ENCODE measurements at regions not wholly inside any gene's neighbourhood (a gene's known extent, or its start where the extent isn't known, plus 50 kb on each side); places are given as distances from the start of the nearest gene placed in this dataset.

- no peaks in the 10 kb centered on the region for H3K36me3 Mint-ChIP-seq
- no peak overlapping the region for H3K27ac Mint-ChIP-seq
- ATAC-seq (replicated peaks in 1 of 4) (no peak), DNase-seq (no peak)
- WGBS (ENCODE audit: insufficient coverage), result 100% methylated on average over 1 of the region's 6 CpGs
- peaks cover 0 to 6% (median 0%) of the 10 kb centered on the region in 3 donors for H3K9me3 Mint-ChIP-seq
- POLR2A ChIA-PET, result no interaction called here
- H3K36me3 ChIP-seq (ENCODE audit: control insufficient read depth in 2 of 2, extremely low read depth in 1 of 2, insufficient read depth in 1 of 2, low read length in 1 of 2), result no peaks in the 10 kb centered on the region
- no peaks in the 10 kb centered on the region for H3K27me3 ChIP-seq (replicated peaks in 1 of 2; ENCODE audit: control insufficient read depth in 2 of 2, extremely low read depth in 1 of 2, insufficient read depth in 2 of 2, low read length in 1 of 2)
- no peak overlapping the region for H3K27ac ChIP-seq (ENCODE audit: low read length)
- H3K4me3 ChIP-seq (ENCODE audit: control insufficient read depth in 1 of 2, extremely low read depth in 1 of 2, low read length in 1 of 2), result no peak overlapping the region
- no peaks in the 10 kb centered on the region for H3K4me1 Mint-ChIP-seq
- no peaks in the 10 kb centered on the region for H3K27me3 Mint-ChIP-seq
- H3K4me3 Mint-ChIP-seq, result no peak overlapping the region
- CTCF ChIA-PET, result no interaction called here
- no peaks in the 10 kb centered on the region for H3K4me1 ChIP-seq (ENCODE audit: control insufficient read depth in 1 of 2, extremely low read depth in 1 of 2, insufficient read depth in 2 of 2, low read length in 2 of 2)
- no peaks in the 10 kb centered on the region for H3K9me3 ChIP-seq
Observed at GRCh38 chr10:35887685-35888084, 245.6 kb upstream of the FZD8 start.

GRCh38 chr10:35885076-35885475 lies 243.0 kb upstream of the FZD8 start:
- H3K27ac Mint-ChIP-seq, result no peak overlapping the region
- H3K4me3 ChIP-seq (ENCODE audit: control insufficient read depth in 1 of 2, extremely low read depth in 1 of 2, low read length in 1 of 2), result no peak overlapping the region
- H3K4me3 Mint-ChIP-seq, result no peak overlapping the region
- no peak overlapping the region for H3K27ac ChIP-seq (ENCODE audit: low read length)
- no peaks in the 10 kb centered on the region for H3K4me1 ChIP-seq (ENCODE audit: control insufficient read depth in 1 of 2, extremely low read depth in 1 of 2, insufficient read depth in 2 of 2, low read length in 2 of 2)
- H3K4me1 Mint-ChIP-seq, result no peaks in the 10 kb centered on the region
- H3K36me3 Mint-ChIP-seq, result no peaks in the 10 kb centered on the region
- no peaks in the 10 kb centered on the region for H3K9me3 ChIP-seq
- H3K27me3 ChIP-seq (replicated peaks in 1 of 2; ENCODE audit: control insufficient read depth in 2 of 2, extremely low read depth in 1 of 2, insufficient read depth in 2 of 2, low read length in 1 of 2), result no peaks in the 10 kb centered on the region
- ChIA-PET CTCF (no interaction called here), POLR2A (no interaction called here)
- no CpG with 5 or more reads among the region's 5 CpGs for WGBS (ENCODE audit: insufficient coverage)
- DNase-seq, result no peak
- ATAC-seq (replicated peaks in 1 of 4), result no peak
- H3K36me3 ChIP-seq (ENCODE audit: control insufficient read depth in 2 of 2, extremely low read depth in 1 of 2, insufficient read depth in 1 of 2, low read length in 1 of 2), result no peaks in the 10 kb centered on the region
- H3K27me3 Mint-ChIP-seq, result no peaks in the 10 kb centered on the region
- H3K9me3 Mint-ChIP-seq, result peaks cover 0 to 6% (median 0%) of the 10 kb centered on the region in 3 donors

DNA sequence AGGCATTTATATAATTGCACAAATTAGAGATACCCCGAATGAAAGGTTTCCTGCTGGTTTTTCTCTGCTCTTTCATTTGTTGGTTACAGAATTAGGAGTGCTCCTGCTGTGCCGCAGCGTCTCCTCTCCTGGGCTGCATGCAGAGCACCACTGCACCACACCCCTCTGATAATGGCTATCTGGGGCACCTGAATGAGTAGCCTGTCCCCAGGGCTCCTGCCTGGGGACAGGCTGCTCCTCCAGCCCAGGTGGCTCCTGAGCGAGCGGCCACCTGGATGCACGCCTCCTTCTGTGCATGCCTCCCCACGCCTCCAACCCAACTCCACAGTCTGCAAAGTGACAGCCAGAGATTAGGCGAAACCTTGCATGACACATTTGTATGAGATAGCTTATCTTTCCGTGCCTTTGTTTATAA lies 242.6 kb upstream of the FZD8 start:
- POLR2A ChIA-PET, result no interaction called here

GRCh38 chr10:35882422-35883150 lies 240.5 kb upstream of the FZD8 start:
- Mint-ChIP-seq H3K27ac (no peak overlapping the region), H3K27me3 (no peaks in the 10 kb centered on the region), H3K4me3 (no peak overlapping the region), H3K9me3 (peaks cover 0 to under 1% (median 0%) of the 10 kb centered on the region in 3 donors), H3K36me3 (no peaks in the 10 kb centered on the region), H3K4me1 (no peaks in the 10 kb centered on the region)
- H3K36me3 ChIP-seq (ENCODE audit: control insufficient read depth in 2 of 2, extremely low read depth in 1 of 2, insufficient read depth in 1 of 2, low read length in 1 of 2), result no peaks in the 10 kb centered on the region
- no peaks in the 10 kb centered on the region for H3K9me3 ChIP-seq
- no peak overlapping the region for H3K4me3 ChIP-seq (ENCODE audit: control insufficient read depth in 1 of 2, extremely low read depth in 1 of 2, low read length in 1 of 2)
- POLR2A ChIA-PET, result no interaction called here
- H3K27ac ChIP-seq (ENCODE audit: low read length), result no peak overlapping the region
- CTCF ChIA-PET, result no interaction called here
- no peaks in the 10 kb centered on the region for H3K4me1 ChIP-seq (ENCODE audit: control insufficient read depth in 1 of 2, extremely low read depth in 1 of 2, insufficient read depth in 2 of 2, low read length in 2 of 2)
- 87% methylated on average over 8 of the region's 9 CpGs for WGBS (ENCODE audit: insufficient coverage)
- H3K27me3 ChIP-seq (replicated peaks in 1 of 2; ENCODE audit: control insufficient read depth in 2 of 2, extremely low read depth in 1 of 2, insufficient read depth in 2 of 2, low read length in 1 of 2), result no peaks in the 10 kb centered on the region
- ATAC-seq (replicated peaks in 1 of 4), result no peak
- DNase-seq, result no peak

More for the DNA sequence above, 242.6 kb upstream of the FZD8 start:
- H3K36me3 ChIP-seq (ENCODE audit: control insufficient read depth in 2 of 2, extremely low read depth in 1 of 2, insufficient read depth in 1 of 2, low read length in 1 of 2), result no peaks in the 10 kb centered on the region
- 89% methylated on average over 6 of the region's 9 CpGs for WGBS (ENCODE audit: insufficient coverage)
- Mint-ChIP-seq H3K4me1 (no peaks in the 10 kb centered on the region), H3K36me3 (no peaks in the 10 kb centered on the region), H3K4me3 (no peak overlapping the region), H3K27me3 (no peaks in the 10 kb centered on the region), H3K9me3 (peaks cover 0 to 6% (median 0%) of the 10 kb centered on the region in 3 donors), H3K27ac (no peak overlapping the region)
- ATAC-seq (replicated peaks in 1 of 4), result no peak
- no peak overlapping the region for H3K27ac ChIP-seq (ENCODE audit: low read length)
- DNase-seq, result no peak
- no peaks in the 10 kb centered on the region for H3K27me3 ChIP-seq (replicated peaks in 1 of 2; ENCODE audit: control insufficient read depth in 2 of 2, extremely low read depth in 1 of 2, insufficient read depth in 2 of 2, low read length in 1 of 2)
- H3K4me3 ChIP-seq (ENCODE audit: control insufficient read depth in 1 of 2, extremely low read depth in 1 of 2, low read length in 1 of 2), result no peak overlapping the region
- no peaks in the 10 kb centered on the region for H3K9me3 ChIP-seq
- CTCF ChIA-PET, result no interaction called here
- H3K4me1 ChIP-seq (ENCODE audit: control insufficient read depth in 1 of 2, extremely low read depth in 1 of 2, insufficient read depth in 2 of 2, low read length in 2 of 2), result no peaks in the 10 kb centered on the region

DNA sequence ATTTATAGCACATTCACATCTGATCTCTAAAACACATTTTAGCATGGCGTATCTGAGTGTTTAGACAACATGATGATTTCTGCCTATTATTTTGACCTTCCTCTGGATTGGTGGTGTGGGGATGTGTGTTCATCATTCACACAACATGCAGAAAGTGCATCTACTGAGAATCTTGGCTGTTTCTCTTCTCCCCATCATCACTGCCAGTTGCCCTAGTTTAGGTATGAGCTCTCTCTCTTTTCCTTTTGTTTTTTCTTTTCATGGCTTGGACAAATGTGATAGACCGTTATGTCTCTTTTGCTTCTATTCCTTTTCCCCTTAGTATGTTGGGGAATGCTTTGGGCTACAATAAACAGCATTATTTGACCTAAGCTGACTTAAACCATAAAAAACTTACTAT lies 239.2 kb upstream of the FZD8 start:
- no peaks in the 10 kb centered on the region for H3K27me3 ChIP-seq (replicated peaks in 1 of 2; ENCODE audit: control insufficient read depth in 2 of 2, extremely low read depth in 1 of 2, insufficient read depth in 2 of 2, low read length in 1 of 2)

GRCh38 chr10:35876248-35876647 lies 234.2 kb upstream of the FZD8 start:
- Mint-ChIP-seq H3K27me3 (peaks cover 0 to 2% of the 10 kb centered on the region in 2 donors), H3K4me3 (no peak overlapping the region), H3K9me3 (peaks cover 0 to 5% (median 0%) of the 10 kb centered on the region in 3 donors), H3K36me3 (no peaks in the 10 kb centered on the region), H3K27ac (no peak overlapping the region), H3K4me1 (no peaks in the 10 kb centered on the region)
- DNase-seq, result no peak
- Histone ChIP-seq H3K4me3 (ENCODE audit: control insufficient read depth in 1 of 2, extremely low read depth in 1 of 2, low read length in 1 of 2) (no peak overlapping the region), H3K27ac (ENCODE audit: low read length) (no peak overlapping the region), H3K27me3 (replicated peaks in 1 of 2; ENCODE audit: control insufficient read depth in 2 of 2, extremely low read depth in 1 of 2, insufficient read depth in 2 of 2, low read length in 1 of 2) (no peaks in the 10 kb centered on the region), H3K36me3 (ENCODE audit: control insufficient read depth in 2 of 2, extremely low read depth in 1 of 2, insufficient read depth in 1 of 2, low read length in 1 of 2) (no peaks in the 10 kb centered on the region), H3K4me1 (ENCODE audit: control insufficient read depth in 1 of 2, extremely low read depth in 1 of 2, insufficient read depth in 2 of 2, low read length in 2 of 2) (no peaks in the 10 kb centered on the region), H3K9me3 (no peaks in the 10 kb centered on the region)
- ChIA-PET POLR2A (no interaction called here), CTCF (no interaction called here)
- 94% methylated on average over 3 of the region's 4 CpGs for WGBS (ENCODE audit: insufficient coverage)
- no peak for ATAC-seq (replicated peaks in 1 of 4)

More for the DNA sequence above, 239.2 kb upstream of the FZD8 start:
- Mint-ChIP-seq H3K27ac (no peak overlapping the region), H3K4me3 (no peak overlapping the region), H3K4me1 (no peaks in the 10 kb centered on the region), H3K27me3 (no peaks in the 10 kb centered on the region), H3K36me3 (no peaks in the 10 kb centered on the region), H3K9me3 (no peaks in the 10 kb centered on the region)
- no CpG with 5 or more reads among the region's 2 CpGs for WGBS (ENCODE audit: insufficient coverage)
- no peaks in the 10 kb centered on the region for H3K9me3 ChIP-seq
- H3K4me3 ChIP-seq (ENCODE audit: control insufficient read depth in 1 of 2, extremely low read depth in 1 of 2, low read length in 1 of 2), result no peak overlapping the region
- CTCF ChIA-PET, result no interaction called here
- POLR2A ChIA-PET, result no interaction called here
- DNase-seq, result no peak
- no peak for ATAC-seq (replicated peaks in 1 of 4)
- H3K36me3 ChIP-seq (ENCODE audit: control insufficient read depth in 2 of 2, extremely low read depth in 1 of 2, insufficient read depth in 1 of 2, low read length in 1 of 2), result no peaks in the 10 kb centered on the region
- no peaks in the 10 kb centered on the region for H3K4me1 ChIP-seq (ENCODE audit: control insufficient read depth in 1 of 2, extremely low read depth in 1 of 2, insufficient read depth in 2 of 2, low read length in 2 of 2)
- H3K27ac ChIP-seq (ENCODE audit: low read length), result no peak overlapping the region
